Mucosa of descending colon (tissue), 3 donors: ENCODE measurements at regions not wholly inside any gene's neighbourhood (a gene's known extent, or its start where the extent isn't known, plus 50 kb on each side); places are given as distances from the start of the nearest gene placed in this dataset.

Experiments
- ATAC-seq: fragments of 200-7000 bp; cut with Tn5 transposase; one replicate; pipeline ENCODE4 v1.9.1; 2020; ENCODE audit warnings: mild to moderate bottlenecking, moderate library complexity
- DNase-seq, 3 donors: peaks; one replicate each; pipeline ENCODE4 v3.0.0-alpha.2; 2020
- H3K36me3 ChIP-seq: fragments of 200-600 bp; one replicate; pipeline ENCODE4 v1.8.0; 2021; ENCODE audit warnings: low read depth, mild to moderate bottlenecking
- H3K4me1 ChIP-seq: fragments of 200-600 bp; one replicate; pipeline ENCODE4 v1.8.0; 2021; ENCODE audit warnings: low read depth, mild to moderate bottlenecking
- H3K4me3 ChIP-seq: fragments of 200-600 bp; one replicate; pipeline ENCODE4 v1.8.0; 2021; ENCODE audit warnings: mild to moderate bottlenecking
- H3K9me3 ChIP-seq: fragments of 200-600 bp; one replicate; pipeline ENCODE4 v1.8.0; 2021; ENCODE audit warnings: mild to moderate bottlenecking
- intact Hi-C, 2 donors: fragments of 100-400 bp; cut with DNase I in 1 of 2; cut with micrococcal nuclease in 1 of 2; formaldehyde crosslinking; loops; one replicate each; pipeline versions ENCODE4 v1.11.0 to v1.11.1; 2022; cut with DNase I, micrococcal nuclease
- TF ChIP-seq, protein P1 (sequence below): fragments of 200-600 bp; IDR thresholded peaks from one replicate; pipeline ENCODE4 v1.8.0; 2022; ENCODE audit warnings: antibody characterized with exemption, mild to moderate bottlenecking
- donor health status: DM: no; HTN: no; CAD: no; lungs with moderate emphysema.
- donor health status: DM: no; HTN: no; CAD: no.
- donor health status: DM: no; HTN: yes; CAD: no.

DNA sequence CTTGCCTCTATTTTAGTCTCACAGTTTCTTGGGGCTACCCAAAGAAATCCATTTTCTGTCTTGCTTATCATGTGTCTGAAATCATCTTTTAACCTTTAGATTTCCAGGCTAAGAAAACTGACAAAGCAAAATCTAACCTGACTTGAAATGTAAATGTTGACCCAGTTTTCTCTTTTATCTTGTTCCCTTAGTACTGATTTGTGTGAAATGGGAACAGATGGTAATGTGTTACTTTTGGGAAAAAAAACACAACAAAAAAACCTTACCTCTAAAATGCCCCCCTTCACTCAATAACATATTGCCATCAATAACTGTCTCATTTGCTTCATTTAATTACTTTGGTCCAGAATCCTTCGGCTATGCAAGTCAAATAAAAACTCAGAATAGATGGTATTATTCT lies 383.2 kb upstream of the DCN start:
- DNase-seq (no peak), ATAC-seq (no peak)
- Histone ChIP-seq H3K9me3 (no peaks in the 10 kb centered on the region), H3K4me3 (no peak overlapping the region), H3K36me3 (no peaks in the 10 kb centered on the region), H3K4me1 (no peaks in the 10 kb centered on the region)
- TF ChIP-seq, protein P1, sequence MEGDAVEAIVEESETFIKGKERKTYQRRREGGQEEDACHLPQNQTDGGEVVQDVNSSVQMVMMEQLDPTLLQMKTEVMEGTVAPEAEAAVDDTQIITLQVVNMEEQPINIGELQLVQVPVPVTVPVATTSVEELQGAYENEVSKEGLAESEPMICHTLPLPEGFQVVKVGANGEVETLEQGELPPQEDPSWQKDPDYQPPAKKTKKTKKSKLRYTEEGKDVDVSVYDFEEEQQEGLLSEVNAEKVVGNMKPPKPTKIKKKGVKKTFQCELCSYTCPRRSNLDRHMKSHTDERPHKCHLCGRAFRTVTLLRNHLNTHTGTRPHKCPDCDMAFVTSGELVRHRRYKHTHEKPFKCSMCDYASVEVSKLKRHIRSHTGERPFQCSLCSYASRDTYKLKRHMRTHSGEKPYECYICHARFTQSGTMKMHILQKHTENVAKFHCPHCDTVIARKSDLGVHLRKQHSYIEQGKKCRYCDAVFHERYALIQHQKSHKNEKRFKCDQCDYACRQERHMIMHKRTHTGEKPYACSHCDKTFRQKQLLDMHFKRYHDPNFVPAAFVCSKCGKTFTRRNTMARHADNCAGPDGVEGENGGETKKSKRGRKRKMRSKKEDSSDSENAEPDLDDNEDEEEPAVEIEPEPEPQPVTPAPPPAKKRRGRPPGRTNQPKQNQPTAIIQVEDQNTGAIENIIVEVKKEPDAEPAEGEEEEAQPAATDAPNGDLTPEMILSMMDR, result no peak
- intact Hi-C loops, result no loop called here

DNA sequence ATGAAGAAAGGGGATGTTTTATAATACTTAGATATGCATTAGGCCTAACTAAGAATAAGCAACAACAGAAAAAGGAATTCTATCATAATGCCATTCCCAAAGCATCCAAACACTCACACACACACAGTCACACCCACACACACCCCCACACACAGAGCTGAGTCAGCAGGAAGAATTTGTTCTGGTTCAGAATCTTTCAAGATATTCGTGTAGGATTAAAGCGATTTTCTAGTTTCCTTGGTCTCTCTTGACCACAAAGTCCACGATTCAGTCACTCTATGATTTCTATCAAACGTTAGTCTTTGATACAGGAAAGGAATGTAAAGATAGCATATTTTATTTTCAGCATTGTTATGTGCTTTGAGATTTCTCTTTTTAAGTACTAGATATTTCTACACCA lies 382.6 kb upstream of the DCN start:
- intact Hi-C loops, result no loop called here
- H3K4me3 ChIP-seq, result no peak overlapping the region
- no peaks in the 10 kb centered on the region for H3K36me3 ChIP-seq
- no peaks in the 10 kb centered on the region for H3K9me3 ChIP-seq
- TF ChIP-seq, protein P1, result no peak
- ATAC-seq (no peak), DNase-seq (no peak)
- no peaks in the 10 kb centered on the region for H3K4me1 ChIP-seq

DNA sequence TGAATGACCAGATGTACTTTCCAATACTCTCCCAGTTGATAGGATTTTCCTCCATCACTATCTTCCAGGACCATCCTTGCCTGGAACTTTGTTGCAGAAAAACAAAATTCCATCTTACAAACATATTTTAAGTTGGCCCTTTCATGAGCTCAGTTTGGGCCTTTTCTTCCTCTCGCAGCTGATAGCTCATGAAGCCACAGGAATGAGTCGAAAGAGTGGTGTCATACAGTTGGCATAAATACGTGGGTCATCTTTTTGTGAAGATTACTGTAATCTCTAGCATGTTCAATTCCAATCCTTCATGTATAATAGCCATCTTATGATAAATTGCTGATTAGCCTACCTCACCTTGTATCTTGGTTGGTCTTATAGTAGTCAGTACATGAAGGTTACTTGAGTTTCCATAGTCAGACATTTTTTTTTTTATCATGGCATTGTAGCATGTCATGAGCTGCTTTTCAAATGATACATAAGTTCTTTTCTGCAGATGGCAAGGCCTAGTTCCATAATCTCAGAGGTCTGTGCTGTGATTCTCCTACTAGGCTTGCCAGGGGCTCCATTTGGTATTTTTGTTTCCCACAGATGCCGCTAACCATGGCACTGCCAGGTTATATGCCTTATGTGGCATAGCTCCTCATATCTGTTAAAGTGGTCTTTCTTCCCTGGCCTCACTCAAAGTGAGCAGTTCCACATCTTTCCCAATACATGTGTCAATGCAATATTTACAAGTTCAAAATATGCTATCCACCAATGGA lies 380.6 kb upstream of the DCN start:
- H3K4me1 ChIP-seq, result no peaks in the 10 kb centered on the region
- TF ChIP-seq, protein P1, result no peak
- intact Hi-C loops, result no loop called here
- H3K36me3 ChIP-seq, result no peaks in the 10 kb centered on the region
- H3K9me3 ChIP-seq, result no peaks in the 10 kb centered on the region
- H3K4me3 ChIP-seq, result no peak overlapping the region
- DNase-seq (no peak), ATAC-seq (no peak)

DNA sequence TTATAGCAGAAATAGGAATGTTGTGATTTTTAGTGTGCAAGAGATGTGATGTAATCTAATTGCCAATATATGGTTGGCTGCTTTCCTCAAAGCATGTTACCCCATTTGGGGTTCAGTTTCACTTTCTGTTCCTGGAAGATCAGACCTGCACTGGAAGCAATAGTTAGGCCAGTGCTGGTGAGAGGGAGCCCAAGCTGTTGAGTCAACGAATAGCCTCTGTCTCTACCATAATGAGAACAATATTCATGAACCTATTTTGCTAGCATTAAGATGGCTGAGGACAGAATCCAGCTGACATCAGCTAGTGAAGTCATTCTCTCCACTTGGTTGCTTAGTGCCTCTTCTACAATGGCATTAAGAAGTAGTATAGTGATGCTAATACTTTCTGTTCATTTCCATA lies 379.9 kb upstream of the DCN start:
- no peak overlapping the region for H3K4me3 ChIP-seq
- no peaks in the 10 kb centered on the region for H3K4me1 ChIP-seq
- TF ChIP-seq, protein P1, result no peak
- DNase-seq (no peak), ATAC-seq (peak; percentile 16)
- no peaks in the 10 kb centered on the region for H3K36me3 ChIP-seq
- no peaks in the 10 kb centered on the region for H3K9me3 ChIP-seq
- intact Hi-C loops, result no loop called here

DNA sequence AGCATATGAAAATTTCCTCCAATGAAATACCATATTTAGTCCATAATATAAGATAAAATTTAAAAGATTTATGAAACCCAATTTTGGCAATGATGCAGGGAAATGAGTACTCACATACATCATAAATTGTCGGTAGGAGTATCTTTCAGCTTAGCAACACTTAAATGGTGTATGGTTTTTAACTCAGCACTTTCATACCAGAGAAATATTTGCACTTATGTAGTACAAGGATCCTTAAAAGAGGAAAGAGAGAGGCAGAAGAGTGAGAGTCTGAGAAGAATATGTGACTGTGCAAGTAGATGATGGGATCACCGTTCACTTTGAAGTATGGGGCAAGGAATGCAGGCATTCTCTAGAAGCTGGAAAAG lies 379.3 kb upstream of the DCN start:
- intact Hi-C loops, result no loop called here
- TF ChIP-seq, protein P1, result no peak
- ATAC-seq (no peak), DNase-seq (no peak)
- Histone ChIP-seq H3K36me3 (no peaks in the 10 kb centered on the region), H3K4me1 (no peaks in the 10 kb centered on the region), H3K4me3 (no peak overlapping the region), H3K9me3 (no peaks in the 10 kb centered on the region)
